ENCODE measurements at regions not wholly inside any gene's neighbourhood (a gene's known extent, or its start where the extent isn't known, plus 50 kb on each side); places are given as distances from the start of the nearest gene placed in this dataset.

DNA sequence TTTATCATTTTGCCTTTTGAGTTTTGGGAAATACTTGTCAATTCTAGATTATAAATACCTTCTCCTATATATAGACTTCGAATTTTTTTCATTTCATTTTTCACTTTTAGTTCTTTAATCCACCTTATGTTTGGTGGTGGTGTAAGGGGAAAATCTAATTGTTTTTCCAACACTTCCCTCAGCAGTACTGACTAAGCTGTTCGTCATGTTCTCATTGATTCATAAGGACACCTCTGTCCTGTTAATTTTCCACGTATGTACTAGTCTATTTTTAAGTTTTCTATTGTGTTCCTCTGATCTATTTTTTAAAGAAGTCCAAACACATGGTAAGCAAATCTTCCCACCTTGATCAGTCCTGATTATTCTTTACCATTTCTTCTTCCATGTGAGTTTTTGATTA lies 254.2 kb downstream of the SYK start:
- ATAC-seq (no peak), DNase-seq (ENCODE audit: low read depth, low spot score) (no peak)
- Histone ChIP-seq H3K27me3 (ENCODE audit: control insufficient read depth, insufficient read depth, low read length) (no peaks in the 10 kb centered on the region), H3K4me3 (ENCODE audit: low read depth in 2 of 2, low read length in 2 of 2) (no peak overlapping the region), H3K4me1 (ENCODE audit: control insufficient read depth, insufficient read depth, low read length) (no peaks in the 10 kb centered on the region), H3K27ac (ENCODE audit: low read length) (no peak overlapping the region), H3K9me3 (ENCODE audit: control insufficient read depth, insufficient read depth, low read depth, low read length) (no peaks in the 10 kb centered on the region), H3K36me3 (ENCODE audit: control insufficient read depth, insufficient read depth, low read length) (no peaks in the 10 kb centered on the region)
- no TSS peak for BruUV-seq (replicated peaks)
- no peak for TF ChIP-seq SIN3A (IDR thresholded peaks at IDR 0.05; ENCODE audit: borderline replicate concordance, insufficient read depth, low read depth, low read length)
- TF ChIP-seq POLR2AphosphoS5 (IDR thresholded peaks at IDR 0.05; ENCODE audit: low read depth, low read length), result no peak
- TF ChIP-seq, protein P1, sequence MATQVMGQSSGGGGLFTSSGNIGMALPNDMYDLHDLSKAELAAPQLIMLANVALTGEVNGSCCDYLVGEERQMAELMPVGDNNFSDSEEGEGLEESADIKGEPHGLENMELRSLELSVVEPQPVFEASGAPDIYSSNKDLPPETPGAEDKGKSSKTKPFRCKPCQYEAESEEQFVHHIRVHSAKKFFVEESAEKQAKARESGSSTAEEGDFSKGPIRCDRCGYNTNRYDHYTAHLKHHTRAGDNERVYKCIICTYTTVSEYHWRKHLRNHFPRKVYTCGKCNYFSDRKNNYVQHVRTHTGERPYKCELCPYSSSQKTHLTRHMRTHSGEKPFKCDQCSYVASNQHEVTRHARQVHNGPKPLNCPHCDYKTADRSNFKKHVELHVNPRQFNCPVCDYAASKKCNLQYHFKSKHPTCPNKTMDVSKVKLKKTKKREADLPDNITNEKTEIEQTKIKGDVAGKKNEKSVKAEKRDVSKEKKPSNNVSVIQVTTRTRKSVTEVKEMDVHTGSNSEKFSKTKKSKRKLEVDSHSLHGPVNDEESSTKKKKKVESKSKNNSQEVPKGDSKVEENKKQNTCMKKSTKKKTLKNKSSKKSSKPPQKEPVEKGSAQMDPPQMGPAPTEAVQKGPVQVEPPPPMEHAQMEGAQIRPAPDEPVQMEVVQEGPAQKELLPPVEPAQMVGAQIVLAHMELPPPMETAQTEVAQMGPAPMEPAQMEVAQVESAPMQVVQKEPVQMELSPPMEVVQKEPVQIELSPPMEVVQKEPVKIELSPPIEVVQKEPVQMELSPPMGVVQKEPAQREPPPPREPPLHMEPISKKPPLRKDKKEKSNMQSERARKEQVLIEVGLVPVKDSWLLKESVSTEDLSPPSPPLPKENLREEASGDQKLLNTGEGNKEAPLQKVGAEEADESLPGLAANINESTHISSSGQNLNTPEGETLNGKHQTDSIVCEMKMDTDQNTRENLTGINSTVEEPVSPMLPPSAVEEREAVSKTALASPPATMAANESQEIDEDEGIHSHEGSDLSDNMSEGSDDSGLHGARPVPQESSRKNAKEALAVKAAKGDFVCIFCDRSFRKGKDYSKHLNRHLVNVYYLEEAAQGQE (IDR thresholded peaks at IDR 0.05; ENCODE audit: insufficient read depth in 1 of 2, low read depth in 2 of 2, low read length in 1 of 2), result no peak
- TF ChIP-seq, protein P2, sequence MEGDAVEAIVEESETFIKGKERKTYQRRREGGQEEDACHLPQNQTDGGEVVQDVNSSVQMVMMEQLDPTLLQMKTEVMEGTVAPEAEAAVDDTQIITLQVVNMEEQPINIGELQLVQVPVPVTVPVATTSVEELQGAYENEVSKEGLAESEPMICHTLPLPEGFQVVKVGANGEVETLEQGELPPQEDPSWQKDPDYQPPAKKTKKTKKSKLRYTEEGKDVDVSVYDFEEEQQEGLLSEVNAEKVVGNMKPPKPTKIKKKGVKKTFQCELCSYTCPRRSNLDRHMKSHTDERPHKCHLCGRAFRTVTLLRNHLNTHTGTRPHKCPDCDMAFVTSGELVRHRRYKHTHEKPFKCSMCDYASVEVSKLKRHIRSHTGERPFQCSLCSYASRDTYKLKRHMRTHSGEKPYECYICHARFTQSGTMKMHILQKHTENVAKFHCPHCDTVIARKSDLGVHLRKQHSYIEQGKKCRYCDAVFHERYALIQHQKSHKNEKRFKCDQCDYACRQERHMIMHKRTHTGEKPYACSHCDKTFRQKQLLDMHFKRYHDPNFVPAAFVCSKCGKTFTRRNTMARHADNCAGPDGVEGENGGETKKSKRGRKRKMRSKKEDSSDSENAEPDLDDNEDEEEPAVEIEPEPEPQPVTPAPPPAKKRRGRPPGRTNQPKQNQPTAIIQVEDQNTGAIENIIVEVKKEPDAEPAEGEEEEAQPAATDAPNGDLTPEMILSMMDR (IDR thresholded peaks at IDR 0.05), result no peak
- no peak for TF ChIP-seq TCF7L2 (IDR thresholded peaks at IDR 0.05; ENCODE audit: low read depth, low read length)
- in situ Hi-C loops (cut with HindIII; ENCODE audit: low pct_unique_long_range_greater_than_20kb, low sequenced_read_pairs) (no loop called here), intact Hi-C loops (cut with micrococcal nuclease; ENCODE audit: unreplicated experiment) (no loop called here)
- POLR2A ChIA-PET, result no interaction called here
- CTCF ChIA-PET, result no interaction called here

GRCh38 chr9:91056486-91056885 lies 254.9 kb downstream of the SYK start:
- Histone ChIP-seq H3K36me3 (ENCODE audit: control insufficient read depth, insufficient read depth, low read length) (no peaks in the 10 kb centered on the region), H3K27ac (ENCODE audit: low read length) (no peak overlapping the region), H3K27me3 (ENCODE audit: control insufficient read depth, insufficient read depth, low read length) (no peaks in the 10 kb centered on the region), H3K4me1 (ENCODE audit: control insufficient read depth, insufficient read depth, low read length) (no peaks in the 10 kb centered on the region), H3K9me3 (ENCODE audit: control insufficient read depth, insufficient read depth, low read depth, low read length) (no peaks in the 10 kb centered on the region), H3K4me3 (ENCODE audit: low read depth in 2 of 2, low read length in 2 of 2) (no peak overlapping the region)
- POLR2A ChIA-PET, result no interaction called here
- no peak for DNase-seq (ENCODE audit: low read depth, low spot score)
- intact Hi-C loops (cut with micrococcal nuclease; ENCODE audit: unreplicated experiment) (no loop called here), in situ Hi-C loops (cut with HindIII; ENCODE audit: low pct_unique_long_range_greater_than_20kb, low sequenced_read_pairs) (no loop called here)
- ATAC-seq, result no peak
- BruUV-seq (replicated peaks), result no TSS peak
- CTCF ChIA-PET, result no interaction called here
- TF ChIP-seq, protein P2 (IDR thresholded peaks at IDR 0.05), result no peak
- TF ChIP-seq, protein P1 (IDR thresholded peaks at IDR 0.05; ENCODE audit: insufficient read depth in 1 of 2, low read depth in 2 of 2, low read length in 1 of 2), result no peak
- TF ChIP-seq TCF7L2 (IDR thresholded peaks at IDR 0.05; ENCODE audit: low read depth, low read length), result no peak
- no peak for TF ChIP-seq POLR2AphosphoS5 (IDR thresholded peaks at IDR 0.05; ENCODE audit: low read depth, low read length)
- TF ChIP-seq SIN3A (IDR thresholded peaks at IDR 0.05; ENCODE audit: borderline replicate concordance, insufficient read depth, low read depth, low read length), result no peak
